MM.1S (cell line): ENCODE measurements at regions not wholly inside any gene's neighbourhood (a gene's known extent, or its start where the extent isn't known, plus 50 kb on each side); places are given as distances from the start of the nearest gene placed in this dataset.

Source experiments
- DNase-seq: peaks from one replicate; pipeline ENCODE4 v3.0.0-alpha.2; 2015
- H2AFZ ChIP-seq: fragments of 300-600 bp; sonication (generic); 2 replicates; pipeline ENCODE4 v1.6.0; 2016; ENCODE audit warnings: antibody characterized with exemption, low read length
- H3F3A ChIP-seq: fragments of 300-600 bp; sonication (generic); 2 replicates; pipeline ENCODE4 v1.6.1; 2016; ENCODE audit warnings: mild to moderate bottlenecking, antibody characterized with exemption, low read length, moderate library complexity, mixed read lengths; ENCODE audit not compliant: insufficient read depth
- H3K27ac ChIP-seq: fragments of 300-600 bp; sonication (generic); 2 replicates; pipeline ENCODE4 v1.5.1; 2016; ENCODE audit warnings: mild to moderate bottlenecking, low read length
- H3K27me3 ChIP-seq: fragments of 300-600 bp; sonication (generic); replicated peaks from 2 replicates; pipeline ENCODE4 v1.6.0; 2016; ENCODE audit warnings: low read length; ENCODE audit not compliant: insufficient read depth
- H3K36me3 ChIP-seq: fragments of 300-600 bp; sonication (generic); replicated peaks from 2 replicates; pipeline ENCODE4 v1.6.1; 2016; ENCODE audit warnings: mild to moderate bottlenecking, low read length, mixed read lengths; ENCODE audit not compliant: insufficient read depth
- H3K4me1 ChIP-seq: fragments of 300-600 bp; sonication (generic); 2 replicates; pipeline ENCODE4 v1.6.1; 2016; ENCODE audit warnings: low read length, mixed read lengths
- H3K4me2 ChIP-seq: fragments of 300-600 bp; sonication (generic); 2 replicates; pipeline ENCODE4 v1.6.0; 2016; ENCODE audit warnings: low read depth, low read length
- H3K4me3 ChIP-seq: fragments of 300-600 bp; sonication (generic); 2 replicates; pipeline ENCODE4 v1.5.1; 2016; ENCODE audit warnings: low read length, mixed read lengths
- H3K79me2 ChIP-seq: fragments of 300-600 bp; sonication (generic); 2 replicates; pipeline ENCODE4 v1.6.1; 2016; ENCODE audit warnings: mixed run types, low read length, mixed read lengths
- H3K9ac ChIP-seq: fragments of 300-600 bp; sonication (generic); 2 replicates; pipeline ENCODE4 v1.6.1; 2016; ENCODE audit warnings: low read length, mixed read lengths
- H3K9me2 ChIP-seq: fragments of 300-600 bp; sonication (generic); replicated peaks from 2 replicates; pipeline ENCODE4 v1.6.1; 2016; ENCODE audit warnings: mild to moderate bottlenecking, low read length, mixed read lengths; ENCODE audit not compliant: insufficient read depth
- H3K9me3 ChIP-seq: fragments of 300-600 bp; sonication (generic); replicated peaks from 2 replicates; pipeline ENCODE4 v1.6.1; 2016; ENCODE audit warnings: mild to moderate bottlenecking, low read length, mixed read lengths; ENCODE audit not compliant: insufficient read depth
- H4K20me1 ChIP-seq: fragments of 300-600 bp; sonication (generic); 2 replicates; pipeline ENCODE4 v1.6.1; 2016; ENCODE audit warnings: mild to moderate bottlenecking, low read length, moderate library complexity, mixed read lengths; ENCODE audit not compliant: insufficient read depth
- CTCF ChIP-seq: fragments of 300-600 bp; sonication (generic); IDR thresholded peaks from 2 replicates; pipeline ENCODE4 v1.5.1; 2016; ENCODE audit warnings: antibody characterized with exemption, low read length, mixed read lengths
- EZH2 ChIP-seq: fragments of 300-600 bp; sonication (generic); optimal IDR thresholded peaks from 2 replicates; pipeline ENCODE3; 2017; ENCODE audit warnings: low read depth, mild to moderate bottlenecking, antibody characterized with exemption, low read length, mixed read lengths
- EZH2phosphoT487 ChIP-seq: fragments of 300-600 bp; sonication (generic); IDR thresholded peaks from 2 replicates; pipeline ENCODE4 v1.6.1; 2018; ENCODE audit warnings: antibody characterized with exemption, low read length

GRCh38 chr4:123305736-123306135, 90.9 kb upstream of the SPRY1 start:
- no peaks in the 10 kb centered on the region for H3K36me3 ChIP-seq
- no peak for DNase-seq
- no peak overlapping the region for H2AFZ ChIP-seq
- no peaks in the 10 kb centered on the region for H3K79me2 ChIP-seq
- no peaks in the 10 kb centered on the region for H3K27me3 ChIP-seq
- H3K4me2 ChIP-seq: no peak overlapping the region
- TF ChIP-seq CTCF: no peak
- TF ChIP-seq EZH2phosphoT487: no peak
- TF ChIP-seq EZH2: no peak
- H4K20me1 ChIP-seq: no peaks in the 10 kb centered on the region
- no peak overlapping the region for H3K27ac ChIP-seq
- no peaks in the 10 kb centered on the region for H3F3A ChIP-seq
- no peak overlapping the region for H3K4me3 ChIP-seq
- H3K9me3 ChIP-seq: no peaks in the 10 kb centered on the region
- no peaks in the 10 kb centered on the region for H3K9me2 ChIP-seq
- no peak overlapping the region for H3K9ac ChIP-seq
- H3K4me1 ChIP-seq: no peaks in the 10 kb centered on the region

- TF ChIP-seq EZH2 (no peak), EZH2phosphoT487 (no peak), CTCF (no peak)
- no peaks in the 10 kb centered on the region for H3K36me3 ChIP-seq
- H3K4me2 ChIP-seq: no peak overlapping the region
- H3K9ac ChIP-seq: no peak overlapping the region
- no peak overlapping the region for H3K27ac ChIP-seq
- H3K9me2 ChIP-seq: no peaks in the 10 kb centered on the region
- H3K4me1 ChIP-seq: no peaks in the 10 kb centered on the region
- H3K27me3 ChIP-seq: no peaks in the 10 kb centered on the region
- no peak for DNase-seq
- no peak overlapping the region for H3K4me3 ChIP-seq
- no peaks in the 10 kb centered on the region for H3K9me3 ChIP-seq
- no peak overlapping the region for H2AFZ ChIP-seq
- no peaks in the 10 kb centered on the region for H3F3A ChIP-seq
- H3K79me2 ChIP-seq: no peaks in the 10 kb centered on the region
- no peaks in the 10 kb centered on the region for H4K20me1 ChIP-seq
These were observed 89.8 kb upstream of the SPRY1 start for GRCh38 chr4:123306769-123307168.

GRCh38 chr4:123308667-123309066, 87.9 kb upstream of the SPRY1 start:
- no peak for TF ChIP-seq EZH2
- no peak for DNase-seq
- no peak overlapping the region for H3K4me2 ChIP-seq
- no peaks in the 10 kb centered on the region for H3K79me2 ChIP-seq
- no peak overlapping the region for H3K4me3 ChIP-seq
- no peaks in the 10 kb centered on the region for H3K27me3 ChIP-seq
- no peaks in the 10 kb centered on the region for H3K9me2 ChIP-seq
- no peak overlapping the region for H3K27ac ChIP-seq
- no peak overlapping the region for H2AFZ ChIP-seq
- no peak overlapping the region for H3K9ac ChIP-seq
- no peaks in the 10 kb centered on the region for H3K9me3 ChIP-seq
- H3F3A ChIP-seq: no peaks in the 10 kb centered on the region
- no peaks in the 10 kb centered on the region for H3K36me3 ChIP-seq
- no peaks in the 10 kb centered on the region for H4K20me1 ChIP-seq
- H3K4me1 ChIP-seq: no peaks in the 10 kb centered on the region

GRCh38 chr4:123312116-123312515, 84.5 kb upstream of the SPRY1 start:
- Histone ChIP-seq H3K4me3 (no peak overlapping the region), H3K9me2 (no peaks in the 10 kb centered on the region), H3K4me2 (no peak overlapping the region), H3K9me3 (no peaks in the 10 kb centered on the region), H2AFZ (no peak overlapping the region), H3K4me1 (no peaks in the 10 kb centered on the region), H3K79me2 (no peaks in the 10 kb centered on the region), H3K36me3 (no peaks in the 10 kb centered on the region), H3K27me3 (no peaks in the 10 kb centered on the region), H3F3A (no peaks in the 10 kb centered on the region), H3K27ac (no peak overlapping the region), H4K20me1 (no peaks in the 10 kb centered on the region), H3K9ac (no peak overlapping the region)
- TF ChIP-seq CTCF (no peak), EZH2phosphoT487 (no peak), EZH2 (no peak)
- no peak for DNase-seq
